Stomach (tissue), 4 donors: ENCODE measurements at regions not wholly inside any gene's neighbourhood (a gene's known extent, or its start where the extent isn't known, plus 50 kb on each side); places are given as distances from the start of the nearest gene placed in this dataset.
A peak's percentile ranks its signal among the peaks of the same experiment; 100 is the strongest.

Experiments used
- EP300 ChIP-seq: sonication (generic); formaldehyde crosslinking; IDR thresholded peaks from one replicate; pipeline ENCODE4 v1.6.1; 2017; ENCODE audit warnings: antibody characterized with exemption
- POLR2A ChIP-seq, 4 donors: fragments of 450-650 bp; IDR thresholded peaks; one replicate each; pipeline ENCODE4 v1.6.1; 2016; ENCODE audit warnings: antibody characterized with exemption in 4 of 4, control low read depth in 2 of 4, mild to moderate bottlenecking in 1 of 4, moderate library complexity in 1 of 4
- POLR2AphosphoS5 ChIP-seq, 3 donors: sonication (generic); formaldehyde crosslinking; IDR thresholded peaks; one replicate each; pipeline ENCODE4 v1.6.1; 2016; ENCODE audit warnings: antibody characterized with exemption in 3 of 3
- TF ChIP-seq, protein P1 (sequence below), 7 experiments: fragments of 450-650 bp in 4 of 7; fragments of 200-600 bp in 3 of 7; sonication (generic) in 3 of 7; IDR thresholded peaks; one replicate each; pipeline ENCODE4 v1.5.1; 2016 to 2019; ENCODE audit warnings: antibody characterized with exemption in 7 of 7, control low read depth in 2 of 7, mild to moderate bottlenecking in 1 of 7

DNA sequence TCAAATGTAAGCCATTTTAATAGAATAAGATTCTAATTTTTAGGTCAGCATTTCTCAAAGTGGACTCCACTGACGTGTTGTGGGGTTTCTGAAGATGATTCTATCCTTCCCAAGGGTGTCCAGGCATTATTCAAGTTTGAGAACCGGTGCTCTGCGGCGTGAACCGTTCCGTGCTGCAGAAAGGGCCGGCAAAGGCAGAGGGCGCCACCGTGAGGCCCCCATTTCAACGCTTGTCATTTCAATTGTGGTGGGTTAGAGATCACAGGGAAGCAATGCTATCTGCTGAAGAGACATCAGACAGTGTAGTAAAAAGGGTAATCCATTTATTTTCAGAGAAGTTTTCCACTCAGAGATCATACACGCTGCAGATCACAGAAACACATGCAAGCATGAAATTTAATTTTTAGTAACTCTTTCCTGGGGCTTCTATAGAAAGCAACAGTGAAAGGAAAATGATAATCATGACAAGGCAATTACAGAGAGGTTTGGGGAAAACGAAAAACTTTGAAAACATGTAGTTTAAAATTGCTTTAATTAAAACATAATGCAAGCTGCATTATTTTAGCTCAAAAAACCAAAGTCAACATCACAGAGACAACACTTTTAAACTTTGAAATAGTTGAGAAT, 201.7 kb downstream of the EXOC5 start:
- TF ChIP-seq, protein P1, sequence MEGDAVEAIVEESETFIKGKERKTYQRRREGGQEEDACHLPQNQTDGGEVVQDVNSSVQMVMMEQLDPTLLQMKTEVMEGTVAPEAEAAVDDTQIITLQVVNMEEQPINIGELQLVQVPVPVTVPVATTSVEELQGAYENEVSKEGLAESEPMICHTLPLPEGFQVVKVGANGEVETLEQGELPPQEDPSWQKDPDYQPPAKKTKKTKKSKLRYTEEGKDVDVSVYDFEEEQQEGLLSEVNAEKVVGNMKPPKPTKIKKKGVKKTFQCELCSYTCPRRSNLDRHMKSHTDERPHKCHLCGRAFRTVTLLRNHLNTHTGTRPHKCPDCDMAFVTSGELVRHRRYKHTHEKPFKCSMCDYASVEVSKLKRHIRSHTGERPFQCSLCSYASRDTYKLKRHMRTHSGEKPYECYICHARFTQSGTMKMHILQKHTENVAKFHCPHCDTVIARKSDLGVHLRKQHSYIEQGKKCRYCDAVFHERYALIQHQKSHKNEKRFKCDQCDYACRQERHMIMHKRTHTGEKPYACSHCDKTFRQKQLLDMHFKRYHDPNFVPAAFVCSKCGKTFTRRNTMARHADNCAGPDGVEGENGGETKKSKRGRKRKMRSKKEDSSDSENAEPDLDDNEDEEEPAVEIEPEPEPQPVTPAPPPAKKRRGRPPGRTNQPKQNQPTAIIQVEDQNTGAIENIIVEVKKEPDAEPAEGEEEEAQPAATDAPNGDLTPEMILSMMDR (IDR thresholded peaks at IDR 0.05): peak in 5 of 7 experiments; percentile 12 to 54 (median 34)
- TF ChIP-seq POLR2A (IDR thresholded peaks at IDR 0.05) (no peak), POLR2AphosphoS5 (IDR thresholded peaks at IDR 0.05) (no peak), EP300 (no peak)
